CD4-positive, alpha-beta T cell treated with Interleukin-17A for 1 hour (primary cell): ENCODE measurements at regions not wholly inside any gene's neighbourhood (a gene's known extent, or its start where the extent isn't known, plus 50 kb on each side); places are given as distances from the start of the nearest gene placed in this dataset.

Source experiments
- DNase-seq: peaks from one replicate; pipeline ENCODE4 v3.0.0-alpha.2; 2020

- DNase-seq, result no peak
Observed at GRCh38 chr6:6784514-6785162, 196.1 kb downstream of the LY86 start.

GRCh38 chr6:6785163-6785521 is 196.6 kb downstream of the LY86 start:
- no peak for DNase-seq

- DNase-seq, result peak; percentile 24
Observed at GRCh38 chr6:6788394-6789032, 200.0 kb downstream of the LY86 start.

- DNase-seq, result no peak
Observed at GRCh38 chr6:6790393-6790792, 201.9 kb downstream of the LY86 start.

- no peak for DNase-seq
Observed at GRCh38 chr6:6790891-6791290, 202.4 kb downstream of the LY86 start.

GRCh38 chr6:6793388-6794250 is 205.1 kb downstream of the LY86 start:
- DNase-seq, result no peak

- DNase-seq, result no peak
Observed at GRCh38 chr6:6795393-6795792, 206.9 kb downstream of the LY86 start.

- no peak for DNase-seq
Observed at GRCh38 chr6:6796818-6797217, 208.3 kb downstream of the LY86 start.

GRCh38 chr6:6798448-6798860 is 209.9 kb downstream of the LY86 start:
- DNase-seq, result no peak

GRCh38 chr6:6801005-6801335 is 212.4 kb downstream of the LY86 start:
- no peak for DNase-seq

GRCh38 chr6:6801635-6802218 is 213.2 kb downstream of the LY86 start:
- no peak for DNase-seq

GRCh38 chr6:6803180-6803977 is 214.9 kb downstream of the LY86 start:
- DNase-seq, result no peak

- no peak for DNase-seq
Observed at GRCh38 chr6:6804843-6805615, 216.5 kb downstream of the LY86 start.

- peak; percentile 36 for DNase-seq
Observed at GRCh38 chr6:6806844-6807518, 218.5 kb downstream of the LY86 start.

GRCh38 chr6:6808343-6808742 is 219.8 kb downstream of the LY86 start:
- no peak for DNase-seq

GRCh38 chr6:6808915-6809314 is 220.4 kb downstream of the LY86 start:
- no peak for DNase-seq

GRCh38 chr6:6810727-6811126 is 222.2 kb downstream of the LY86 start:
- DNase-seq, result no peak

- DNase-seq, result peak; percentile 45
Observed at GRCh38 chr6:6811128-6812009, 222.8 kb downstream of the LY86 start.

GRCh38 chr6:6812427-6812826 is 223.9 kb downstream of the LY86 start:
- DNase-seq, result no peak

GRCh38 chr6:6815732-6816131 is 227.2 kb downstream of the LY86 start:
- DNase-seq, result no peak
